HepG2 (cell line): ENCODE measurements at regions not wholly inside any gene's neighbourhood (a gene's known extent, or its start where the extent isn't known, plus 50 kb on each side); places are given as distances from the start of the nearest gene placed in this dataset.
A peak's percentile ranks its signal among the peaks of the same experiment; 100 is the strongest.

Experiments
- ATAC-seq: fragments of 200-7000 bp; cut with Tn5 transposase; 3 replicates; pipeline ENCODE4 v1.9.1; 2020; ENCODE audit warnings: mild to moderate bottlenecking, moderate library complexity
- BruUV-seq: library from RNA; stranded (reverse); fragments of 400-500 nt; replicated peaks from 2 replicates; lab custom pipeline; 2021; lab: Mats Ljungman, UMichigan
- CTCF ChIA-PET: fragments of 300-600 bp; formaldehyde crosslinking; extraction: SDS; loops from one replicate; lab custom pipeline; 2021; ENCODE audit warnings: low total read pairs, inconsistent platforms, low intra/inter-chr PET ratio; lab: Yijun Ruan, JAX
- POLR2A ChIA-PET: fragments of 350-600 bp; sonication (Branson Sonifier 250); formaldehyde crosslinking; loops from one replicate; lab custom pipeline; 2020; ENCODE audit warnings: antibody characterized with exemption, inconsistent platforms; lab: Yijun Ruan, JAX
- DNase-seq: peaks from one replicate; pipeline ENCODE4 v3.0.0-alpha.2; 2015; ENCODE audit warnings: low spot score
- FAIRE-seq: peaks from 3 replicates; lab custom pipeline; 2011; peaks lifted over from hg19 to GRCh38; lab: Jason Lieb, UNC
- H2AFZ ChIP-seq: one replicate; pipeline ENCODE4 v1.6.1; 2011; ENCODE audit warnings: low read length, inconsistent platforms
- H3K27ac ChIP-seq: fragments of 300-600 bp; 3 replicates; pipeline ENCODE4 v1.8.0; 2011; ENCODE audit warnings: mixed run types, mild to moderate bottlenecking, mixed read lengths, low read length, inconsistent platforms; ENCODE audit not compliant: insufficient read depth; ENCODE audit errors: extremely low read length
- H3K27me3 ChIP-seq, 2 experiments: fragments of 200-600 bp in 1 of 2; 2 replicates in 1 of 2; 3 replicates in 1 of 2; pipeline versions ENCODE4 v1.6.0 to v1.8.0; 2011; ENCODE audit warnings: low read length in 2 of 2, mild to moderate bottlenecking in 2 of 2, moderate library complexity in 2 of 2, inconsistent platforms in 1 of 2; ENCODE audit not compliant: insufficient read depth in 2 of 2, control insufficient read depth in 1 of 2
- H3K36me3 ChIP-seq, 2 experiments: fragments of 200-600 bp in 1 of 2; replicated peaks in 1 of 2; 2 replicates in 1 of 2; 3 replicates in 1 of 2; pipeline versions ENCODE4 v1.5.1 to v1.8.0; 2011; ENCODE audit warnings: low read length in 2 of 2, inconsistent platforms in 1 of 2; ENCODE audit not compliant: insufficient read depth in 2 of 2, control insufficient read depth in 1 of 2
- H3K4me1 ChIP-seq: 2 replicates; pipeline ENCODE4 v1.5.1; 2012; ENCODE audit warnings: low read length, inconsistent platforms; ENCODE audit not compliant: insufficient read depth
- H3K4me2 ChIP-seq: 2 replicates; pipeline ENCODE4 v1.6.0; 2011; ENCODE audit warnings: low read depth, low read length, inconsistent platforms
- H3K4me3 ChIP-seq, 3 experiments: fragments of 200-600 bp in 1 of 3; sonication (generic), shearing (Covaris generic) in 1 of 3; replicated peaks in 1 of 3; 2 replicates each; pipeline ENCODE4 v1.5.1; 2011 to 2016; ENCODE audit warnings: low read length in 3 of 3, inconsistent platforms in 2 of 3, low read depth in 2 of 3, mild to moderate bottlenecking in 2 of 3, control low read depth in 1 of 3, mixed read lengths in 1 of 3; ENCODE audit not compliant: insufficient read depth in 1 of 3
- H3K79me2 ChIP-seq: one replicate; pipeline ENCODE4 v1.6.1; 2011; ENCODE audit warnings: low read length, inconsistent platforms; ENCODE audit not compliant: insufficient read depth
- H3K9ac ChIP-seq: 2 replicates; pipeline ENCODE4 v1.6.0; 2011; ENCODE audit warnings: mild to moderate bottlenecking, low read depth, low read length, inconsistent platforms; ENCODE audit not compliant: insufficient read depth
- H3K9me3 ChIP-seq: 2 replicates; pipeline ENCODE4 v1.5.1; 2012; ENCODE audit warnings: mild to moderate bottlenecking, low read length
- H4K20me1 ChIP-seq: 2 replicates; pipeline ENCODE4 v1.6.0; 2011; ENCODE audit warnings: inconsistent platforms, mild to moderate bottlenecking, low read length, moderate library complexity; ENCODE audit not compliant: insufficient read depth
- ATAD3A ChIP-seq: sonication (generic); formaldehyde crosslinking; IDR thresholded peaks from 2 replicates; pipeline ENCODE4 v1.4.0; 2020; ENCODE audit warnings: missing genetic modification reagents
- CENPT ChIP-seq: sonication (generic); formaldehyde crosslinking; IDR thresholded peaks from 2 replicates; pipeline ENCODE4 v1.8.0; 2022; ENCODE audit warnings: low read depth, mild to moderate bottlenecking, moderate library complexity, missing genetic modification reagents
- DMAP1 ChIP-seq: IDR thresholded peaks from 2 replicates; pipeline ENCODE4 v1.6.1; 2016
- FOXP1 ChIP-seq, 2 experiments: fragments of 450-650 bp in 1 of 2; IDR thresholded peaks; 2 replicates each; pipeline ENCODE4 v1.6.1; 2017 to 2018; ENCODE audit warnings: antibody characterized with exemption in 1 of 2
- NFATC3 ChIP-seq: sonication (generic); formaldehyde crosslinking; IDR thresholded peaks from 2 replicates; pipeline ENCODE4 v1.5.1; 2020; ENCODE audit warnings: mild to moderate bottlenecking, missing genetic modification reagents
- NRL ChIP-seq: sonication (generic); formaldehyde crosslinking; IDR thresholded peaks from 2 replicates; pipeline ENCODE4 v1.5.0; 2020; ENCODE audit warnings: missing genetic modification reagents, mild to moderate bottlenecking, moderate library complexity, borderline replicate concordance
- ONECUT2 ChIP-seq: sonication (generic); formaldehyde crosslinking; IDR thresholded peaks from 2 replicates; pipeline ENCODE4 v1.4.0; 2020; ENCODE audit warnings: missing genetic modification reagents
- SNAPC4 ChIP-seq: sonication (generic); formaldehyde crosslinking; IDR thresholded peaks from 2 replicates; pipeline ENCODE4 v1.4.0; 2020; ENCODE audit warnings: mild to moderate bottlenecking, missing genetic modification reagents
- TEF ChIP-seq: sonication (generic); formaldehyde crosslinking; IDR thresholded peaks from 2 replicates; pipeline ENCODE4 v1.5.0; 2020; ENCODE audit warnings: missing genetic modification reagents
- ZNF160 ChIP-seq: sonication (generic); formaldehyde crosslinking; IDR thresholded peaks from 2 replicates; pipeline ENCODE4 v1.8.0; 2022; ENCODE audit warnings: mild to moderate bottlenecking, inconsistent platforms, missing genetic modification reagents
- ZNF263 ChIP-seq: sonication (generic); formaldehyde crosslinking; IDR thresholded peaks from 2 replicates; pipeline ENCODE4 v1.4.0; 2020; ENCODE audit warnings: missing genetic modification reagents
- ZNF350 ChIP-seq: sonication (generic); formaldehyde crosslinking; IDR thresholded peaks from 2 replicates; pipeline ENCODE4 v1.4.0; 2020; ENCODE audit warnings: mild to moderate bottlenecking, low read depth, missing genetic modification reagents, borderline replicate concordance
- ZNF501 ChIP-seq: sonication (generic); formaldehyde crosslinking; IDR thresholded peaks from 2 replicates; pipeline ENCODE4 v1.5.1; 2020; ENCODE audit warnings: mild to moderate bottlenecking, moderate library complexity, missing genetic modification reagents
- WGBS: methylation state at CpG from one replicate; pipeline ENCODE4 v1.1.6; 2017; ENCODE audit warnings: low lambda C conversion rate; 5-methylcytosine and 5-hydroxymethylcytosine counted together
- in situ Hi-C: cut with HindIII; loops from 2 replicates; pipeline ENCODE4 v1.10.0; 2017; ENCODE audit warnings: low pct_unique_long_range_greater_than_20kb; ENCODE audit not compliant: extremely low pct_ligation_motif_present
- intact Hi-C: fragments of 100-400 bp; cut with micrococcal nuclease; formaldehyde crosslinking; loops from one replicate; pipeline ENCODE4 v1.10.0; 2022; ENCODE audit not compliant: unreplicated experiment
- TF ChIP-seq, protein P1 (sequence below): sonication (generic); formaldehyde crosslinking; IDR thresholded peaks from 2 replicates; pipeline ENCODE4 v1.4.0; 2020; ENCODE audit warnings: mild to moderate bottlenecking, missing genetic modification reagents

- ChIA-PET CTCF (no interaction called here), POLR2A (no interaction called here)
- Histone ChIP-seq H3K4me1 (no peaks in the 10 kb centered on the region), H3K27me3 (0 out of 5 replicates have a peak, but pooled peaks cover 0 to 3% of the 10 kb centered on the region in 2 experiments), H3K27ac (no peak overlapping the region), H2AFZ (no peak overlapping the region), H3K9me3 (no peaks in the 10 kb centered on the region), H3K4me3 (no peak overlapping the region), H3K9ac (no peak overlapping the region), H4K20me1 (no peaks in the 10 kb centered on the region), H3K36me3 (no peaks in the 10 kb centered on the region), H3K79me2 (no peaks in the 10 kb centered on the region), H3K4me2 (no peak overlapping the region)
- no TSS peak for BruUV-seq
- FAIRE-seq: no peak
- no peak for TF ChIP-seq CENPT (CRISPR knock-in tag)
- TF ChIP-seq ZNF501: no peak
- no peak for TF ChIP-seq NRL (CRISPR knock-in tag)
- TF ChIP-seq NFATC3 (CRISPR knock-in tag): no peak
- intact Hi-C loops: no loop called here
- WGBS: 15% methylated on average over 4 of the region's 4 CpGs
- in situ Hi-C loops: no loop called here
- DNase-seq: no peak
- no peak for ATAC-seq
Measured at GRCh38 chr4:25513814-25514213, 136.8 kb downstream of the ANAPC4 start.

- Histone ChIP-seq H3K4me1 (no peaks in the 10 kb centered on the region; the same call in 1 of the 2 replicates), H3K4me2 (no peak overlapping the region), H3K79me2 (no peaks in the 10 kb centered on the region), H3K9ac (no peak overlapping the region), H3K4me3 (no peak overlapping the region), H2AFZ (no peak overlapping the region), H3K9me3 (no peaks in the 10 kb centered on the region), H3K27ac (no peak overlapping the region), H3K27me3 (no peaks in the 10 kb centered on the region), H4K20me1 (no peaks in the 10 kb centered on the region), H3K36me3 (no peaks in the 10 kb centered on the region)
- intact Hi-C loops: no loop called here
- ChIA-PET POLR2A (no interaction called here), CTCF (no interaction called here)
- BruUV-seq: no TSS peak
- DNase-seq: peak; percentile 15
- no peak for FAIRE-seq
- ATAC-seq: peak; percentile 75
- WGBS: 0% methylated on average over 2 of the region's 4 CpGs
- in situ Hi-C loops: no loop called here
- TF ChIP-seq ZNF160 (no peak), ZNF350 (CRISPR knock-in tag) (no peak), ONECUT2 (CRISPR knock-in tag) (peak; percentile 85), SNAPC4 (CRISPR knock-in tag) (no peak), TEF (CRISPR knock-in tag) (no peak), ATAD3A (CRISPR knock-in tag) (no peak), CENPT (CRISPR knock-in tag) (no peak), DMAP1 (CRISPR knock-in tag) (no peak), ZNF263 (CRISPR knock-in tag) (no peak), FOXP1 (IDR thresholded peaks at IDR 0.05) (no peak), FOXP1 (CRISPR knock-in tag; IDR thresholded peaks at IDR 0.05) (no peak)
- TF ChIP-seq, protein P1, sequence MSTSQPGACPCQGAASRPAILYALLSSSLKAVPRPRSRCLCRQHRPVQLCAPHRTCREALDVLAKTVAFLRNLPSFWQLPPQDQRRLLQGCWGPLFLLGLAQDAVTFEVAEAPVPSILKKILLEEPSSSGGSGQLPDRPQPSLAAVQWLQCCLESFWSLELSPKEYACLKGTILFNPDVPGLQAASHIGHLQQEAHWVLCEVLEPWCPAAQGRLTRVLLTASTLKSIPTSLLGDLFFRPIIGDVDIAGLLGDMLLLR (CRISPR knock-in tag): no peak
Measured at GRCh38 chr4:25523405-25523804, 132.2 kb upstream of the SLC34A2 start.
